A204.1 (cell line): ENCODE measurements at regions not wholly inside any gene's neighbourhood (a gene's known extent, or its start where the extent isn't known, plus 50 kb on each side); places are given as distances from the start of the nearest gene placed in this dataset.
"Not testable (repeated sequence)": the region's sequence is repeated elsewhere in the genome, so short reads cannot be mapped to it uniquely, and the experiment has no call there.

Experiments
- FAIRE-seq: peaks from 2 replicates; lab custom pipeline; 2012; peaks lifted over from hg19 to GRCh38; lab: Jason Lieb, UNC

DNA sequence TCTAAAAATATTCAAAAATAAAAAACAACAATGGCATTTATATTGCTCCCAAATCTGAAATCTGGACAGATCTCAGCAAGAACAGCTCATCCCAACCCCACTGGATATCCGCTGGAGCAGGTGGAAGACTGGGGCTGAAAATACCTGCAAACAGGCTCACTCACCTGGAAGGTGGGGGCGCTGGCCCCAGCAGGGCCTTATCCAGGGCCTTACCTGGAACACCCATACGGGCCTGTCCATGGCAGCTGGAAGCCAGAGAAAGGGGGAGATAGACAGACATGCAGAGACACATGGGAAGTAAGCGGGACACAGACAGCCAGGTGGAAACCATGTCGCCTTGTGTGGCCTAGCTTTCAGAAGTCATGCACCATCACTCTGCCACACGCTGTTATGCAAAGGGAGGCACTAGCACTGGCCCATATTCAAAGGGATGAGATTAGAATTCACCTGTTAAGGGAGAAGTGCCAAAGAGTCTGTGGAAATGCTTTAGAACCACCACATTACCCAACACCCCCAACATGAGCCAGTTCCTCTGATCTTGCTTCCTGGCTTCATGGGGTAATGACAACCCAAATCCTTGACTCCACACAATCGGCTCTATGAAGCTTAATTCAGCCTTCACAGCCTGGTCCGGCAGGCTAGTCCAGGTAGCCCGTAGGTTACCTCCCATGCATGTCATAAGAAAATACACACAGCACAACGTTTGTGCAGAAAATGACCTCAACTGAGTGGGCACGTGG is 99.0 kb upstream of the CDYL start:
- FAIRE-seq = no peak

DNA sequence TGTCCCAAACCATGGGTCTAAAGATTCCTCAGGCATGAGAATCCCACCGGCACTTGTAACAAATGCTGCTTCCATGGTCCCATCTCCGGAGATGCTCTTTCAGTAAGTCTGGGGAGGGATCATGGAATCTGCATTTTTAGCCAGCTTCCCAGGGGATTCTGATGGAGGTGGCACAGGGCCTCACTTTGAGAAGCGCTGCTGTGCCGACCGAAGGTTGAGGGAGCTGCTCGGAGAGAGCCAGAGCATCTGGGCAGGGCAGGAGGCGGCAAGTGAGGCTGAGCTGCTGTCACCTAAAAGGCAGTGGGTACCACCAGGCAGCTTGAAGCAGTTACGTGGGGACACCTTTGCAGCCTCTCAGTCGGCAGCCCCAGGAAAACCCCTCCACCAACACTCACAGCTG is 100.2 kb upstream of the CDYL start:
- FAIRE-seq = no peak

DNA sequence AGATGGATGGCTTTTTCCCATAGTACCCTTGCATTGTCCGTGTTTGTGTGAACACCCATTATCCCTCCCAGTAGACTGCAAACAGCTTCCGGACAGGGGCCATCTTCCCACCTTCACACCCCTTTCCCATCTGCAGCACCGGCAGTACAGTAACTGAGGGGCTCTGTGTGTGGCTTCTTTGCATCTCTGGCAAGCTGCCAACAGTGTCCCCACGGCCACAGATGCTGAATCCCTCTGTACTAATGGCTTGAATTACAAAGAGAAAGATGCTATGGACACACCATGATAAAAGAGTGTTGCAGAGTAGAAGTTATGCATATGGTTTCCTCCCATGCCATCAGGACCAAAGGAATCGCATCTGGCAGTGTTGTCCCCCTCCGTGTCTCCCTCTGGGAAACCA is 101.1 kb upstream of the CDYL start:
- FAIRE-seq = no peak

DNA sequence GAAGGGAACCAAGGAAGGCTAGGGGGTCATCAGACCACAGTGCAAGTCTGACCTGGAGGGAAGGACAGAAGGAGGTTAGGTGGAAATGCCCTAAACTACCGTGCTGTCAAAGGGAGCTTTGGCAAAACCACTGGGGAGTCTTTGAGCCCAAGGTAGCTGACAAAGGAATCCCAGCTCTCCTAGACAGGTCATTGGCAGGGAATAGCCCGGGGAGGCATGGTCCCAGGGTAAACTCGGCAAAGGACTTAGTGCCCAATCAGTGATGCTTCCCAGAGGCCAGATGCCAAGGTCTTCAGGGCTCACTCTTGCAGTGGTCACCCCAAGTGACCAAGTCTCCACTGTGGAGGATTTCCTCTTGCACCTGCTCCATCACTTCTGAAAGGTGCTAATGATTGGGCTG is 102.3 kb upstream of the CDYL start:
- FAIRE-seq = no peak

DNA sequence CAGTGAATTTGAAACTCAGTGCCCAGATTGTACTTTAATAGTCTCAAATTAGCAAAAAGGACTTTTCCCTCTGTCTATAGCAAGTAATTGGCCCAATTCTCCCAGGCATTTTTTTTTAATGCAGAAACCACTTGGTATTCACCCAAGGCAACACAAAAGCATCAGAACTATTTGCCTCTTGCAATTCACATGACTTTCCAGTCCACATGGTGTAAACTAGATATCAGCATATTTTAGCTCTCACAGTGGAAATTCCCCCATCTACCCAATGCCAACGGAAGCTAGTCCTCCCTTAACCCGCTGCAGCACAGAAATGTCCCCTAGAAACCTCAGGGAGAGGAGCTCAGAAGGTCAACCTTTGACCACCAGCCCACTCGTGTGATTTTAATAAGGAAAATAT is 103.4 kb upstream of the CDYL start:
- no peak for FAIRE-seq

DNA sequence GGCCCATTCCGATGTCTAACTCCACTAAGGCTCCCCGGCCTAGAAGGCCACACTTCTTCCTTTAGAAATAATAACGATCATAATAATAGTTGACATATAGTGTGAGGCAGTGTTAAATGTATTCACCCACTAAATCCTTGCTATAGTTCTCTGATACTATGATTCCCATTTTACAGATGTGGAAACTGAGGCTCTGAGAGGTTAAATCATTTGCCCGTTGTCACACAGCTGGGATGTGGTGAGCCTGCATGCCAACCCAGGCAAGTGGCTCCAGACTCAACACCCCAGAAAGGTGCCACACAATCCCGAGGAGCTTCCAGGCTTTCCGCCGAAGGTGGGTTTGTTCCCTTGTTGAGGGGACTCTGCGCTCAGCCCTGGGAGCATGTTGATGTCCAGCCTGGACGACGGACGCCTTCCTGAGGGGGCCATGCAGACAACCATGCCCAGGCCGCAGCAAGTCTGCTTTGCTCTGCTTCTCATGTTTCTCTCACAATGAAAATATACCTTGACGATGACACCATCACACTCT is 104.6 kb upstream of the CDYL start:
- no peak for FAIRE-seq

DNA sequence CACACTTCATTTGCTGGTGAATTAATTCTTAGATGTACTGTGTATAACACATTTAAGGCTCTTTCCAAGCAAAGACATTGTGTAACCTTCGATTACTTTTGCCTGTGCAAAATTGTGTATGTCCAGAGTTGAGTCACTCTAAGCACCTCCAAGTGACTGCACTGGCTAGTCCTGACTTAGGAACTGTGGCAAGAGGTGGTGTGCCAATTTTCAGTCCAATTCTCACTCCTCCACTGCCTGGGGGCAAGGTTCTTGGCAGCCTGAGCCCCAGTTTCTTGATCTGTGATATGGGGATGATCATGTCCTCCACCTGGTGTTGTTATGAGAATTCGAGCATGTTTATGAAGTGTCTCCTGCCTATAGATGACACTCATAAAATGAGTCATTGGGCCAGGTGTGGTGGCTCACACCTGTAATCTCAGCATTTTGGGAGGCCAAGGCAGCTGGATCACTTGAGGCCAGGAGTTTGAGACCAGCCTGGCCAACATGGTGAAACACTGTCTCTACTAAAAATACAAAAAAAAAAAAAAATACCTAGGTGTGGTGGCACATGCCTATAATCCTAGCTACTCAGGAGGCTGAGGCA is 105.3 kb upstream of the CDYL start:
- no peak for FAIRE-seq

DNA sequence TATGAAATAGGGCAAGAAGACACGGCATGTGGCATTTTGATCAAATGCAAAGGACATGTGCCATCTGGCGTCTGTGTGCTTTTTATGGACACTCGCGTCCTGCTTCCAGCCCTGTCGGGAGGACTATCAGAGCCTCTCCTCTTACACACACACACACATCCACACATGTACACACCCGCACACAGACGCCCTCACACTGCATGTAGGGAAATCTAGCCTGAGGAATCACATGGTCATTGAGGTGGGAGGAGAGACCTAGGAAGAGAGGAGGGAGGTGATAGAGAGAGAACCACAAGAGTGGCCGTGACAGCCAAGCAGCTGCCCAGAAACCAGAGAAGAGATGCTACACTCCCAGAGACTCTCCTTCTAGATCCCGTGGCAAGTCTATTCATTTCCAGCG is 105.9 kb upstream of the CDYL start:
- no peak for FAIRE-seq

DNA sequence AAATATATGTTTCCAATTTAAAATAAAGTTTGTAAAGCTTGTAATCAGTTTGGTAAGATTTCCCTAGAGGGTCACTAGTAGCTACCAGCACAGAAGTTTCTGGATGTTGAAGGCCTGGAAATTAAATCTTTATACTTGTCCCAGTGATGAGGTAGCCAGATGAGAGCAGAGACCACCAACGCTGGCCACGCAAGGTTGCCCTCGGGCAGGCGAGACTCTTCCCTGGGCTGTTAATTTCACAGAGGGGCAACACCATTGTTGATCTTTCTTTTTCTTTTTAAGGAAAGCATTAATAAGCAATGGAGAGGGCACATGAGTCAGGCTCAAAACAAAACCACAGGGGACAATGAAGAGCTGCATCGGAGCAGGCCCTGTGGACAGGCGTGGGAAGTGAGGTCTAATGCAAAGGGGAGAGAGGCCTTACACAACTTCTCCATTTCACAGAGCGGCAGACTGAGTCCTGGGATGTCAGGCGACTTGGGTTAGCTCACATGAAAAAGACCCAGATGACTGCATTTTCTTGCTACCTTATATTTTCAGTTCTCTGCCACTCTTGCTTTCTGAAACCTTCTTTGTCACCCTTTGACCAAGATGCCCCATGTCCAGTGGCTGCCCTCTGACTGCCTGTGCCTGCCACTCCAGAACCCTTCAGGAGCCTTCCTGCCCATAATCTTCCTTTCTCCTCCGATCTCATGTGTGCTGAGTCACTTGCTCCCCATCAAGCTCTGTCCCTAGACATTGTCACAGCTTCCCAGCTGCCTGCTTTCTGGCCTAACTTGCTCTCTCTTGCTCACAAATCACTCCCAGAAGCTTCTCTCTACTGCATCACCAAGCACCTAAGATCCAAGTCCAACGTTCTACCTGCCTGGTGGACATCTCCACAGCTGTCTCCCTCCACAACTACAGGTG is 107.7 kb upstream of the CDYL start:
- FAIRE-seq = no peak

DNA sequence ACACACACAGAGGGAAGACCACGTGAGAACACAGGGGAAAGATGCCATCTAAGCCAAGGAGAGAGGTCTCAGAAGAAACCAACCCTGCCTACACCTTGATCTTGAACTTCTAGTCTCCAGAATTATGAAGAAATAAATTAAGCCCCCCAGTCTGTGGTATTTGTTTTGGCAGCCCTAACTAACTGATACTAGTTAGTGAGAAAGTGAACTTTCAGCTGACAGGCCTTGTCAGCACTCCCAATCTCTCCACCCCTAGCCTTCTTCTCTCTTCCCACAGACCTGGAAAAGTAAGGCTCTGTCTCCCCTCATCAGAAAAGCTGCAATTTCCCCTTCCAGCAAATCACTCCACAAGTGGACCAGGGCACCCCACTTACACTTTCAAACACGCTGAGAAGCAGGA is 108.6 kb upstream of the CDYL start:
- no peak for FAIRE-seq

DNA sequence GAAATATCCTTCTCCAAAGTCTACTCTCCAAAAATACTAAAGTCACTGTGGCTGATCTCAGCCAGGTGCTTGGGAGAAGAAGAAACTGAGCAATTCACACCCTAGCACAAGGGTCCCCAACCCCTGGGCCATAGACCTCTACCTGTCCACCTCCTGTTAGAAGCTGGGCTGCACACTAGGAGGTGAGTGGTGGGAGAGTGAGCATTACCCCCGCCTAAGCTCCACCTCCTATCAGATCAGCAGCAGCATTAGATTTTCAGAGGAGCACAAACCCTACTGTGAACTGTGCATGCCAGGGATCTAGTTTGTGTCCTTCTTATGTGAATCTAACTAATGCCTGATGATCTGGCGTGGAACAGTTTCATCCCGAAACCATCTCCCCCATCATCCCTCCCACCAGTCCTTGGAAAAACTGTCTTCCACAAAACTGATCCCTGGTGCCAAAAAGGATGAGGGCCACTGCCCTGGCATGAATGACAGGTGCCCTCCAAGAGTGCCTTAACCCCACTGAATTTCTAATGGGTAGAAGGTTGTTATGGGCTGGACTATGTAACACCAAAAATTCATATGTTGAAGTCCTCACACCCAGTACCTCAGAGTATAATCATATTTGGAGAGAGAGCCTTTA is 109.2 kb upstream of the CDYL start:
- no peak for FAIRE-seq

DNA sequence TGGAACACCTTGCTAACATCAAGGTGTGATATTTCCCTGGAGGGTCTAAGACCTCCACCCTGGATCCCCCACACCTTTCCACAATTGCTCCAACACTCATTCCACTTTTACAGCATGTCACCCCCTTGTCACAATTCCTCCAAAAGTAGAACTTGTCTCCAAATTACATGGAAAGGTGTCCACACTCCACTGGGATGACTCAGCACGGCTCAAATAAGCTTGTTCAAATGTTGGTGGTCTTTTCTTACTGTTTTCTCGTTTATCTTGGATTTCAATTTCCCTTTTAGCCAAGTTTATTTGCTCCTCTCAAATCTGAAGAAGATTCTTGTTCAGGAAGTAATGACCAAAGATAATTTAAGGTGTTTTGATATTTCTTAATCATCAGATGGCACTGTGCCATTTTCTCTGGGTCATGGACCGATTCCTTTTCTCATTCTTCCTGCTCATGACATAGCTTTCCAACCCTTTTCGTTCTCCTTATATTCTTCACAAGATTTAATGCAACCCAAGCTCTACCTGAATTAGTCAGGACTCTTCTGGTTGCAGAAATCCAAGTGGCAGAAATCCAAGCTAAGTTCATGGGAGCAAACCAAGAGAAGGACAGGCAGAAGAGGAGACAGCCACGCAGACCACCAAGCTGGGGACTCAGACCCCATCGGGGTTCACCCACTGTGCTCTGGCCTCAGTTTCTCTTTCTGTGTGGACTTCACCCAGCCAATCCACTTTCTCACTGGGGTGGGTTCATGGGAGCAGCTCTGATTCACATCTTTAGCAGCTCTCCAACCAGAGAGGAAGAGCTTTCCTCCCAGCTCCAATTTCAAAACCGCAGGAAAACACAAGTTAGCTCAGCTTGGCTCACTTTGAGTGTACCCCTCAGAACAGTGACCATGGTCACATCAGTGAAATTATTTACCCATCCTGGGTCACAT is 110.5 kb upstream of the CDYL start:
- no peak for FAIRE-seq

DNA sequence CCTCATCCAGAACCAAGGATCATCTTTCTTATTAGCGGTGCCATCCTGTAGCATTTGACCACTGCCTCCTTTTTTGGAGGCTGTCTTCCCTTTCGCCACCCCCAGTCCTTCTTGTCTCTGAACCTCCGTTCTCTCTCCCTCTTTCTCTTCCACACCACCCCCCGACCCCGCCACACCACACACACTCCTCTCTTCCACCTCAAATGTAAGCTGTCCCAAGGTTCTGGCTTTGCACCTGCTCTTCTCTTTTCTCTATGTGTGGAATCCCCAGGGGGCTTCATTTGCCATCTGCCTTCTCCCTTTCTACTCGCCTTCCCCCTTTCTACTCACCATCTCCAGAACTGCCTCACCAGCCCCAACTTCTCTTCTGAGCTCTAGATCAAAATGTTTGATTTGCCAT is 111.3 kb upstream of the CDYL start:
- no peak for FAIRE-seq

DNA sequence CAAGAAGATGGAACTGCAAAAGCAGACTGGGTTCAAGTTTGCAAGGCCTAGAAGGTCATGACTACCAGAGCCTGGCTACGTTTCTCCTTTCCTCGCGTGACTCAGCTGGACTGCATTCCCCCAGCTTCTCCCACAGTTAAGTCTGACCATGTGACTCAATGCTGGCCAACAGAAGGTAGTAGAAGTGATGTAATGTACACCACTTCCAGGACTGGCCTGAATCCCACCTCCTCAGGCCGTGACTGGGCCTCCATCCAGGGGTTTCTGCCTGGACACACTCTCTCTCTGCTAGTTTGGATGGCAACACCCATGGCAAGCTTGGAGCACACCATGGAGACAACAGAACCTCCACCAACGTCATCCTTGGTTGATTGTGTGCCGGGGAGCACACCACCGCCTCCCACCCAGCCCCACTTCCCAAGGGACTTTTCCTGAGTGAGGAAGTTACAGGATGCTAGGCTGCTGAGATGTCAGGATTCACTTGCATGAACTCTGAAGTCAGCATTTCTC is 112.0 kb upstream of the CDYL start:
- no peak for FAIRE-seq

DNA sequence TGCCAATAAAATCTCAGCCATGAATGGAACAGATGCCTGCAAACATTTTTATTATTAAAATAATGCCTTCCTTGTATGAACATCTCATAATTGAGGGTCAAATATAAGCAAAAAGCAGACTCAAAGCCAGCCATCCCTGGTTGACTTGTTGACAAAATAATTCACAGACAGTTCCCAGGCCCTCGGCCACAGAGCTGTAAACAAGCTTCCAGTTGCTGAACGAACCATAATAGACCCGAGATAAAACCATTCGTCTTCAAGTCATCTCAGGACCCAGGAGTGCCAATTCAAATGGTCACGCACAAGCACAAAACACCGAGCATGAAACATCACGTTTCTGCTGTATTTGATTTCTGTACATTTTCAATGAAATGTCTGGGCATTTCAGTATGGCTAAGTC is 113.3 kb upstream of the CDYL start:
- FAIRE-seq = no peak

DNA sequence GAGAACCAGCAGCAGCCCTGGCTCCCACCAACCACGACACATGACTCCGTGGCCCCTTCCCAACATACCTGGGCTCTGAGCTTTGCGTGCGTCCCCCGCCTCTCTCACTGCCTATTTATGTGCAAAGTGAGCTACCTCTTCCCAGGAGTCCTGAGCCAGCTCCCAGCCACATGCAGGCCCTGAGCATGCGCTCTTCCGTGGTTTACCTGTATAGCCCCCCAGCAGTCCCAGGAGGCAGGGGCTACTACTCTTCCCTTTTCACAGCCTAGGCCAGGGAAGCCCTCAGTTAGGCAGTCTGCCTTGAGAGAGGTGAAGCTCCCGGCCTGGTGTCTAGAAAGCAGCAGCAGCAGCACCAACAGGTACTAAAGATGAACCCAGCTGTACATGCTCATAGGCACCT is 114.8 kb upstream of the CDYL start:
- FAIRE-seq = no peak

DNA sequence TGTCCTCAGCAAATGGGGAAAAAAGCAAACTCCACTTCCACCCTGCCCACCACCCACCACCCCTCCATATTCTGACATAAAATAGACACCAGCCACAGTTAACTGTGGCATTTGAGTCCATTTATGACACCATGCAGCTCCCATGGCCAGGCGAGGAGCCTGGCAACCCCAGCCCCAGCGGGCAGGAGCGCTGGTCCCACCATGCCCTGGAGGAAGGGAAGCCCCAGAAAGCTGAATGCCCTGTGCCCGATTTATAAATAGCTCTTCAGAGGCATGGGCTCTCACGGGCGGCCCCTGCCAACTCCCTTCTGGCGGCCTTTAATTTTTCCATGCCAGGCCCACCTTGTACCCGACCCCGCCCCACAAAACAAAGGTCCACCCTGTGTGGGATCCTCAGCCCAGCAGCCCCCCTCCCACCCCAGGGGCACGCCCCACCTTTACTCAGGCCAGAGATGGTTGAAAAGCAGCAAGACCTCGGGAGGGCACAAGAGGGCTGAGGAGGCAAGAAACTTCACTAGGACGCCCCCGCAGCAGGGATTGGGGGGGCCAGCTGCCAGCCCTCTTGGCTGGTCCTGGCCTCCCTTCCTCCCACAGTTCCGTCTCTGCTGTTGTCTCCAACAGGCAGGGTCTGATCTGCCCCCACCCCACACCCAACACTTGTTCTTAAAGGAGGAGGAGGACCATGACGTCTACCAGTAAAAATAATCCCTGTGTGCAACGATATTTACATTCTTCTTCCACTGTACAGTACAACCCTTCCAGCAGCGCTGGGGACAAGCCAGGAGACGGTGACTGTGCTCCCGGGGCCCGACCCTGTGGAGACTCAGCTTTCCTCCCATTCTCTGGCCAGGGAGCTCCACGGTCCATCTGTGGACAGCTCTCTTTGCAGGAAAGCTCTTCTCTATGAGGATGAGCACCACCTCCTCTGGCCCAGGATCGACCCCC is 115.6 kb upstream of the CDYL start:
- FAIRE-seq = no peak

DNA sequence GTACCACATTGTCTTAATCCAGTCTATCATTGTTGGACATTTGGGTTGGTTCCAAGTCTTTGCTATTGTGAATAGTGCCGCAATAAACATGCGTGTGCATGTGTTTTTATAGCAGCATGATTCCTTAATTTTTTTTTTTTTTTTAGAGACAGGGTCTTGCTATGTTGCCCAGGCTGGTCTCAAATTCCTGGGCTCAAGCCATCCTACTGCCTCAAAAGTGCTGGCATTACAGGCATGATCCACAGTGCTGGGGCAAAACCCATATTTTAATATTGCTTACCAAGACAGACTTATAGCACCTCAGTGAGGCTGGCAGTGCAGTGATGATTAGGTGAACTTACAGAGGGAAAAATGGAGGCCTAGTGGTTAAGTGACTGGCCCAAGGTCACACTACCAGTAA is 116.5 kb upstream of the CDYL start:
- not testable (repeated sequence) for FAIRE-seq

DNA sequence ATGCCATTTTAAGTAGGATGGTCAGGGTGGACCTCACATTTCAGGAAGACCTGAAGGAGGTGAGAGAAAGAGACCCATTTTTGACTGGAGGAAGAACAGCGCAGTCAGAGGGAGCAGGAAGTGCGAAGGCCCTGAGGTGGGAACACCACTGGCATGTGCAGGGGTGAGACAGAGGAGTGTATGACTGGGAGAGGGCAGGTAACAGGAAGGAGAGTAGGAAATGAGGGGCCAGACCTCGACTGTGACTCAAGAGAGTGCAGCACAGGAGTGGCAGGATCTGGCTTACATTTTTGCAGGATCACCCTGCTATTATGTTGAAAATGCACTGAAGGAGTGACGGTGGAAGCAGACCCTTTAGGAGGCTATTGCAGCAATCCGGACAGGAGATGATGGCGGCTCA is 117.7 kb upstream of the CDYL start:
- FAIRE-seq = no peak

DNA sequence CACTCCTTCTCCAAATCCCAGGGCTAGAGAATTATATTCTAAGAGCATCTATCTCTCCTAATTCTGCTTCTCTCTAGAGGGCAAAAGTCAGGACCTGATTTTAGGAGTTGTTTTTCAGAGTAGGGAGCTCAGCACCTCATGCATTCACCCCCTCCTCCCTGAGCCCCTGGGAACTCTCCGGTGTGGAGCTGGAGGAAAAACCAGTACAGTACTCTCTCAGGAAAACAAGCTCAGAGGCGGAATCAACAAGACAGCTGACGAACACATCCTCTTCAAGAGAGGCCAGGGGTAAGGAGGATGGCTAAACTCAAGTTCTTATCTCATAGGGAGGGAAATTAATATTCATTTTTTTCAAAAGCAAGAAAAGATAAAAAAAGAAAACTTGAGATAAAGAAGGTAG is 120.1 kb upstream of the CDYL start:
- FAIRE-seq = no peak
